Activated CD4-positive, alpha-beta T cell treated with anti-CD3 and anti-CD28 coated beads for 24 hours (primary cell): ENCODE measurements at regions not wholly inside any gene's neighbourhood (a gene's known extent, or its start where the extent isn't known, plus 50 kb on each side); places are given as distances from the start of the nearest gene placed in this dataset.
"Not testable (repeated sequence)": the region's sequence is repeated elsewhere in the genome, so short reads cannot be mapped to it uniquely, and the experiment has no call there.

ENCODE experiments used
- DNase-seq, 2 donors: peaks; one replicate each; pipeline ENCODE4 v3.0.0-alpha.2; 2020; ENCODE audit warnings: low read depth in 2 of 2

DNA sequence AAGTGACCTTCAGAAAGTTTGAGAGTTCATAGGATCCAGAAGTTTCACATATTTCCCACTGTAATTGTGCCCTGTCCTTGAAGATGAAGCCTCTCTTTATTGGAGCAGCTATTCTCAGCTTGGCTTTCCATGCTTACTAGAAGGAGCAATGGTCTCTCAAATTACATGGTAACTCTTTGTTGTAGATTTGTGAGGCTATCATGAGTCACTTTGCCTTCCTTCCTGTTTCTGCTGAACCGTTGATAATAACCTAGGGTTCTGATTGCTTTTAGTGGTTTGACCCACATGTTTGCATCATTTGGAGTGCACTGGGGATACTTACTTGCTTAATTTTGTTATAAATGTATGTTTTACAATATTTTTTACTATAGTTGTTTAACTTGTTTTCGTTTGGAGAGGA, 772.9 kb upstream of the SLITRK6 start:
- DNase-seq: no peak

GRCh38 chr13:86579662-86580061, 780.4 kb upstream of the SLITRK6 start:
- DNase-seq: no peak

DNA sequence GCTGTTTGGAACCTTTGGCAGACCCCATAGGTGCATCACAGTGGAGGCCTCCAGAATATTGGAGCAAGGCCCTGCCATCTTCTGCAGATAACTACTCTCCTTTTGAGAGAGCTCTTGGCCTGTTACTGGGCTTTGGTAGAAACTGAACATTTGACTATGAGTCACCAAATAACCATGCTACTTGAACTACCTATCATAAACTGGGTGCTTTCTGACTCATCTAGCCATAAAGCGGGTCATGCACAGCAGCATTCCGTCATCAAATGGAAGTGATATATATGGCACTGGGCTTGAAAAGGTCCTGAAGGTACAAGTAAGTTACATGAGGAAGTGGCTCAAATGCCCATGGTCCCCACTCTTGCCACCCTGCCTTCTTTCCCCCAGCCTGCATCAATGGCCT, 782.5 kb upstream of the SLITRK6 start:
- DNase-seq: no peak

- DNase-seq: no peak
Observed at GRCh38 chr13:86584301-86584700, 785.1 kb upstream of the SLITRK6 start.

- no peak for DNase-seq
Observed at GRCh38 chr13:86585835-86586234, 786.6 kb upstream of the SLITRK6 start.

- no peak for DNase-seq
Observed at GRCh38 chr13:86591862-86592261, 792.6 kb upstream of the SLITRK6 start.

- no peak for DNase-seq
Observed at GRCh38 chr13:86601351-86601750, 802.1 kb upstream of the SLITRK6 start.

GRCh38 chr13:86606264-86606663, 807.0 kb upstream of the SLITRK6 start:
- no peak for DNase-seq

GRCh38 chr13:86608701-86609100, 809.5 kb upstream of the SLITRK6 start:
- no peak for DNase-seq

- DNase-seq: no peak
Observed at GRCh38 chr13:86633346-86633745, 834.1 kb upstream of the SLITRK6 start.

DNA sequence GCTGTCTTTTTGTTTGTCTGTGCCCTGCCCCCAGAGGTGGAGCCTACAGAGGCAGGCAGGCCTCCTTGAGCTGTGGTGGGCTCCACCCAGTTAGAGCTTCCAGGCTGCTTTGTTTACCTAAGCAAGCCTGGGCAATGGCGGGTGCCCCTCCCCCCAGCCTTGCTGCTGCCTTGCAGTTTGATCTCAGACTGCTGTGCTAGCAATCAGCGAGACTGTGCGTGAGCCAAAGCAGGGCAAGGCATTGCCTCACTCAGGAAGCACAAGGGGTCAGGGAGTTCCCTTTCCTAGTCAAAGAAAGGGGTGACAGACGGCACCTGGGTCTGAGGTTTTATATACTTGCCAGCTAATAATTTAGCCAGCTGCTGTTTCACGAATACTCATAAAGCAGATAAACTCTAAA, 852.0 kb upstream of the SLITRK6 start:
- DNase-seq: not testable (repeated sequence)

DNA sequence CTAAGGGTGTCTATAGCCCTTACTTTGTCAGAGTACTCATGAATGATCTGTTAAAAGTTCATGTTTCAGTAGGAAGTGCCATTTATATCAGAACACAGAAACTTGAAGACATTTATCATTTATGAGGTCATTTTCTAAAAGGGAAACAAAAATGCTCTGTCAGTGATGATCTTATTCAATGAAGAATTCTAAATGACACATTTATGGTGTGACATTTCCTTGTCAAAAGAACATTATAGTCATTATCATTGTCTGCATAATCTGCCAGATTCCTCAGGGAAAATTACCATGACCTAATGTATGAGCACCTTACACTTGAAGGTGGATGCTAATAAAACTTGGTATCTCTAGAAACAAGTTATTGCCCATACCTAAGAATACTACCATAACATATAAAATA, 853.8 kb upstream of the SLITRK6 start:
- no peak for DNase-seq

DNA sequence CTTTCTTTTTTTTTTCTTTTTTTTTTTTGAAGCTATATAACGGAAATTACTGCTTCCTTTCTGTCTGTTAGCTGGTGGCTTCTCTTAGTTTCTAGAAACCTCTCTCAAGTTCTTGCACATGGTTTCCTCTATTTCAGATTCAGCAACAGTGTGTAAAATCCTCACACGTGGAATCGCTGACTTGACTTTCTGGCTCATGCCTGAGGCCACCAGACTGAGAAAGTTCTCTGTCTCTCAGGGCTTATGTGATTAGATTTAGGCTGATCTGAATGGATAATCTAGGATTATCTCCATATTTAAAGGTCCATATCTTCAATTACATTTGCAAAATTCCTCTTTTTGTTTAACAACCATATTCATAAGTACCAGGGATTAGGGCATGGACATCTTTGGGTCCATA, 856.3 kb upstream of the SLITRK6 start:
- DNase-seq: no peak

DNA sequence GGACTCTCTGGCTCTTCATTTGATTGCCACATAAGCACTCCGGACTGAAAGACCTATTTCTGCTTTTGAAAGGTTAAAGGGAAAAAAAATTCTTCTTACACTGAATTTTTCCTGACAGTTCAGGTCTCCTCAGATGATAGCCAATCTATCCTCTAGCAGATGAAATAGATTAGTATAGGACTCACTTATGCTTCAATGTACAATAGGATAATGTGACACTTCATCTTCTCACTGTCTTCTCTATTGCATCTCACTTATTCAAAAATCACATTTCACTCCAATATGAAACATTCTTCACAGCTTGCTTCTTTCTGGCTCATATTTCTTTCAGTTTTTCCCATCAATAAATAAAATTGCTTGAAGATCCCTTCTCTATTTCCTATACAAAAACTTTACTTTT, 860.9 kb upstream of the SLITRK6 start:
- no peak for DNase-seq

DNA sequence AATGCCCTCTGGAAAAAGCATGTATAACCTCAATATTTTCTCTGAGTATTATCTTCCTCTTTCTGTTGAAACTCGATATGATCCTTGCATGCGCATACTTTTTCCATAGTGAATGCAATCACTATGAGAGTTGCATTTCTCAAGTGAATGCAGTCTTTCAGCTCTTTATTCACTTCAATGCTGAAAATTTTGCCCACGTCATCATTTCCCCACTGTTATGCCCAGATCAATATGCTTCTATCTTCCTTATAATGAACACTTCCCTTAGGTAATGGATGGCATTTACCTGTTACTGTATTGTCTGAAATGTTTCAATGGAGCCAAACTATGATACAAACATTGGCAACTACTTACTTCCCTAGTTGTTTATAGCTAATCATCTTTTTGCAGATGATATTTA, 866.6 kb upstream of the SLITRK6 start:
- no peak for DNase-seq

DNA sequence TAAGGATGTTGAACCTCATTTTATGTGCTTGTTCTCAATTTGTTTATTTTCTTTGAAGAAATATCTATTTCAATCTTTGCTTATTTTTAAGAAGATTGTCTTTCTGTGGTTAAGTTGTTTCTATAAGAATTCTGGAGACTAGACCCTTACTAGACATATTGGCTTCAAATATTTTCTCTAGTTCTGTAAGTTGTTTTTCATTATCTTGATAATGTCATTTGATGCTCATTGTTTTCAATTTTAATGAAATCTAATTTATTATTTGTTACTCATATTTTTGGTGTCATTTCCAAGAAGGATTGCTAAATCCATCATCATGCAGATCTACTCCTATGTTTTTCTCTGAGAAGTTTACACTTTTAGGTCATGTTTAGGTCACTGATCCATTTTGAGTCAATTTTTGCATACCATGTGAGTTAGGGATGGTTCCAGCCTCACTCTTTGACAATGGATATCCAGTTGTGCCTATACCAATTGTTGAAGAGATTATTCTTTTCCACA, 874.8 kb upstream of the SLITRK6 start:
- no peak for DNase-seq

- no peak for DNase-seq
Observed at GRCh38 chr13:86681223-86681622, 882.0 kb upstream of the SLITRK6 start.

DNA sequence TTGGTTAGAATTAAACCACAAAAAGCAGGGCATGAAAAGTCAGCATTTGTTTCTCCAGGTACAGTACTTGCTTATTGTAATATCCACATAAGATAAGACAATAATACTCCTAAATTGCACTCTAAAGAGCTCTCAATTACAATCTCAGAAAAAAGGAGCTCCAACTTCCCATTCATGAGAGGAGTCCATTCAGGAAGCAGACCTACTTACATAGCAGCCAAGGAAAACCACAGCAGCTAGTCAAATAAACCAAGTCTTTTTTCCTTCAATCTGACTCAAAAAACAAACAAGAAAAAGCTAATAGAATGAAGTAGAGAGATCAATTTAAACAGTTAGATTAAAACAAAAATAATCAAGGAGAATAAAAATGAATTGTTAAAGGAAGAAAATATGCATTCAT, 885.2 kb upstream of the SLITRK6 start:
- no peak for DNase-seq

- no peak for DNase-seq
Observed at GRCh38 chr13:86689911-86690310, 890.7 kb upstream of the SLITRK6 start.

DNA sequence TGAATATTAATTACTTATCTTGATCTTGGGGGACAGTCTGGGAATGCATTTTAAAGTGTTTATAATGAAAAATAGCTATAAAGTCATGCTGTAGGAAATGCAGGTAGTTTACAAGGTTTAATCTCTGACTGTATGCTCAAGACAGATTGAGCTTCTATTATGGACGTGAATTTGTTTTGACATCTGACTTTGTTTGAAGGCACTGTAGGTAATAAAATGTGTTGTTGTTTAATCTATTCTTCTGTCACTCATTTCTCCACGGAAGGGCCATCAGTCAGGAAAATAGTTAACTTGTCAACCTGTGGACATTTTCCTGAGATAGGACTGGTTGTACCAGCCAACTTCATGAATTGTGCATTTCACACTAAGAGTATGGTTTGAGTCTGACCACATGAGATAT, 893.1 kb upstream of the SLITRK6 start:
- no peak for DNase-seq

DNA sequence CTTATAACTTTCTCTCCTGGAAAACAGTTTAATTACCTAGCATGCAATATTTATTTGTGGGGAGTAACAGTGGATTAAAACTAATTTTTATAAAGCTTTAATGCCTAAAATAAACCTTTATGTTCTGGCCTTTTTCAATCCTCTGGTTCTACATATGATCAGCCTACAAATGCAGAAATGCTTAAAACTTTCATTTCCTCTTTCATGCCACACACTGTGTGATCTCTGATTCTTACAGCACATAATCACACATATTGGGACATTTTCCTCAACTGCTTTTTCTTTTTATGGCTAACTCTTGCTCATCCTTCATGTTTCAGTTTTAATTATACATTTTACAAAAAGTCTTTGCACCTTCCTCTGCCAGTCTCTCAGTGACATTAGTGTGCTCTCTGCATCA, 910.8 kb upstream of the SLITRK6 start:
- DNase-seq: no peak

DNA sequence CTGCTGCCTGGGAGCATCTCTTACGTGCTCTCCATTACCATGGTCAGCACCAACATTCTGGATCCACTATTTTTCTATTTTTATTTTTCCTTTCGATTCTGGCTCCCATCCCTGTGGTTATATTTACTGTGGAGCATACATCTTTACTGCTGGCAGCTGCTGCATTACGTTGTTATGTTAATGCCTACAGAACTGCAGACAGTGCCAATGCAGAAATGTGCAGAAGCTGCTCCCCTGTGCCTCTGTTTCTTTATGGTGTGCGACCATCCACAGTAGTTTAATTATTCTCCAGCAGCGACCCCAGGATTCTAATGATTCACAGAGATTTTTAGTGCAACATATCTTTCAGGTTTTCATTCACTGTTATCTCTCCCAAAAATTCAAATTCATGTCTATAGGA, 911.7 kb upstream of the SLITRK6 start:
- DNase-seq: no peak

DNA sequence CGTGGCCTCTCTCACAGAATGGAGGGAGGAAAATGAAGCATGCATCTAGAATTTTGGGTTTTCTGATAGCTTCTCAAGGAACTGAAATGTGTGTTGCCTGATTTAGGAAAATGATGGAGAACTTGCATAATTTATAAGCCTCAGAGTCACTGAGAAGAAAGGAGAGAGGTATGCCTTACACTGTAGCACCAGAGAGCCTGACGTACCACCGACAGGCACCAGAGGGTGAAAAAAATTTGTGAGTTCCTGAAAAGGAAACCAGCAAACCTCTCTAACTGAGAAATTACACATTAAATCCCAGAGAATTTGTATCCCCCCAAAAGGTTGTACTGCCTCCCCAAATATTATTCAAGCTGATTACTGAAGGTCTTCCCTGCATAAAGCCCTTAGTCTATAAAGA, 915.3 kb upstream of the SLITRK6 start:
- no peak for DNase-seq

- no peak for DNase-seq
Observed at GRCh38 chr13:86725105-86725504, 925.9 kb upstream of the SLITRK6 start.

- no peak for DNase-seq
Observed at GRCh38 chr13:86729206-86729605, 930.0 kb upstream of the SLITRK6 start.
